ENCODE measurements at regions not wholly inside any gene's neighbourhood (a gene's known extent, or its start where the extent isn't known, plus 50 kb on each side); places are given as distances from the start of the nearest gene placed in this dataset.

DNA sequence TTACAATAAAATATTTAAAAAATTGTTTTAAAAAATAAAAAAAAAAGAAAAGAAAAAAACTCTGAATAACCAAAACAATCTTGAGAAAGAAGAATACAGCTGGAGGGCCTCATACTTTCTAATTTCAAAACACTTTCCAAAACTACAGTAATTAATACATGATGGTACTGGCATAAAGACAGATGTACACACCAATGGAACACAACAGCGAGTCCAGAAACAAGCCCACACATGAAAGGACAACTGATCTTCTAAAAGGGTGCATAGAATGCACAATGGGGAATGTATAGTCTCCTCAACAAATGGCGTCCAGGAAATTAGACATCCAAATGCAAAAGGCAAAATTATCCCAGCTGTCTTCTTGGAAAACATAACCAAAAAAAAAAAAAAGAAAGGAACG lies 99.6 kb downstream of the LURAP1L start:
- H3K36me3 Mint-ChIP-seq = no peaks in the 10 kb centered on the region
- no peak for DNase-seq
- no peak overlapping the region for H3K4me3 ChIP-seq (ENCODE audit: low read length)
- no peaks in the 10 kb centered on the region for H3K9me3 ChIP-seq (ENCODE audit: low read length)
- H3K9me3 Mint-ChIP-seq = peaks cover 2 to 42% (median 12%) of the 10 kb centered on the region in 5 donors
- H3K27me3 Mint-ChIP-seq = no peaks in the 10 kb centered on the region
- POLR2A ChIA-PET = no interaction called here
- no peaks in the 10 kb centered on the region for H3K36me3 ChIP-seq (ENCODE audit: insufficient read depth, low read length)
- CTCF ChIA-PET = no interaction called here
- no peaks in the 10 kb centered on the region for H3K4me1 Mint-ChIP-seq
- H3K4me3 Mint-ChIP-seq = no peak overlapping the region
- no peaks in the 10 kb centered on the region for H3K27me3 ChIP-seq (ENCODE audit: insufficient read depth, low read length, poor library complexity, severe bottlenecking)
- H3K4me1 ChIP-seq (ENCODE audit: insufficient read depth, low read length) = no peaks in the 10 kb centered on the region
- no peak overlapping the region for H3K27ac Mint-ChIP-seq
- no peak overlapping the region for H3K27ac ChIP-seq (ENCODE audit: low read depth, low read length)

- H3K36me3 Mint-ChIP-seq = no peaks in the 10 kb centered on the region
- POLR2A ChIA-PET = no interaction called here
Observed at GRCh38 chr9:12875191-12875590, 100.4 kb downstream of the LURAP1L start.

GRCh38 chr9:12876872-12877271 lies 102.1 kb downstream of the LURAP1L start:
- Histone ChIP-seq H3K27ac (ENCODE audit: low read depth, low read length) (no peak overlapping the region), H3K36me3 (ENCODE audit: insufficient read depth, low read length) (no peaks in the 10 kb centered on the region), H3K4me1 (ENCODE audit: insufficient read depth, low read length) (no peaks in the 10 kb centered on the region), H3K4me3 (ENCODE audit: low read length) (no peak overlapping the region), H3K27me3 (ENCODE audit: insufficient read depth, low read length, poor library complexity, severe bottlenecking) (no peaks in the 10 kb centered on the region), H3K9me3 (ENCODE audit: low read length) (no peaks in the 10 kb centered on the region)
- H3K9me3 Mint-ChIP-seq = peaks cover 8 to 45% (median 16%) of the 10 kb centered on the region in 5 donors
- no peaks in the 10 kb centered on the region for H3K27me3 Mint-ChIP-seq
- CTCF ChIA-PET = no interaction called here
- H3K4me3 Mint-ChIP-seq = no peak overlapping the region
- POLR2A ChIA-PET = no interaction called here
- no peak overlapping the region for H3K27ac Mint-ChIP-seq
- H3K4me1 Mint-ChIP-seq = no peaks in the 10 kb centered on the region
- H3K36me3 Mint-ChIP-seq = no peaks in the 10 kb centered on the region
- no peak for DNase-seq

More at GRCh38 chr9:12875191-12875590, 100.4 kb downstream of the LURAP1L start:
- Mint-ChIP-seq H3K9me3 (peaks cover 6 to 42% (median 14%) of the 10 kb centered on the region in 5 donors), H3K4me1 (no peaks in the 10 kb centered on the region), H3K4me3 (no peak overlapping the region), H3K27ac (no peak overlapping the region), H3K27me3 (no peaks in the 10 kb centered on the region)
- H3K4me1 ChIP-seq (ENCODE audit: insufficient read depth, low read length) = no peaks in the 10 kb centered on the region
- H3K4me3 ChIP-seq (ENCODE audit: low read length) = no peak overlapping the region
- DNase-seq = no peak
- H3K36me3 ChIP-seq (ENCODE audit: insufficient read depth, low read length) = no peaks in the 10 kb centered on the region
- H3K27ac ChIP-seq (ENCODE audit: low read depth, low read length) = no peak overlapping the region
- no peaks in the 10 kb centered on the region for H3K27me3 ChIP-seq (ENCODE audit: insufficient read depth, low read length, poor library complexity, severe bottlenecking)
- CTCF ChIA-PET = no interaction called here
- H3K9me3 ChIP-seq (ENCODE audit: low read length) = no peaks in the 10 kb centered on the region

DNA sequence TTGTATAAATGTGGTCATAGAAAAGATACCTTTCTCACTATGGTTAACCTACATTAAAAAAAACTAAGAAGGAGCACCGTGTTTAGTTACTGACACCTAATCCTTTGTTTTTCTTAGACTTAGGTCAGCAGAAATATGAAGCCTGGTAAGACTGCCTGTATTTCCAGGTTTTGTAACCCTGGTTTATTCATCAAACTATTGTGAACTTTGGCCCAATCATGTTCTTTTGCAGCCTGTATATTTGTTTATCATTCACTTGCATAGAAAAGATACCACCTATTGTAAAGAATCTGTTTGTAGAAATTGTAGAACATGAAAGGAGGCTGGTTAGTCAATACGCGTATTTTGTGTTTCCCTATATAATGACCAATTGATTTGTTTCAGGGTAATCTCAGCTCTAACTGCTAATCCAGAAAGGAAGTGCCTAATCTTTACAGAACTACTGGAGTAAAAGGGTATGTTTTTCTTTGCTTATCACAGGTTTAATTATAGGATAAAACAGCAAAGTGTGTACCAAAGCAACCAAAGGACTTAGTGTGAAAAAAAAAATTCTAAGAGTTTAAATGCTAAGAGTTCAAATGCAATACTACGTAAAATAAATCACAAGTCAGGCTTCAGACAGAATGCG lies 103.6 kb downstream of the LURAP1L start:
- no peak overlapping the region for H3K4me3 Mint-ChIP-seq
- H3K27me3 Mint-ChIP-seq = no peaks in the 10 kb centered on the region
- Histone ChIP-seq H3K4me3 (ENCODE audit: low read length) (no peak overlapping the region), H3K36me3 (ENCODE audit: insufficient read depth, low read length) (no peaks in the 10 kb centered on the region), H3K9me3 (ENCODE audit: low read length) (no peaks in the 10 kb centered on the region), H3K27ac (ENCODE audit: low read depth, low read length) (no peak overlapping the region), H3K4me1 (ENCODE audit: insufficient read depth, low read length) (no peaks in the 10 kb centered on the region), H3K27me3 (ENCODE audit: insufficient read depth, low read length, poor library complexity, severe bottlenecking) (no peaks in the 10 kb centered on the region)
- H3K4me1 Mint-ChIP-seq = no peaks in the 10 kb centered on the region
- CTCF ChIA-PET = no interaction called here
- DNase-seq = no peak
- POLR2A ChIA-PET = no interaction called here
- no peaks in the 10 kb centered on the region for H3K36me3 Mint-ChIP-seq
- H3K9me3 Mint-ChIP-seq = peaks cover 6 to 35% (median 11%) of the 10 kb centered on the region in 5 donors
- H3K27ac Mint-ChIP-seq = no peak overlapping the region

GRCh38 chr9:12879961-12880360 lies 105.1 kb downstream of the LURAP1L start:
- Histone ChIP-seq H3K9me3 (ENCODE audit: low read length) (no peaks in the 10 kb centered on the region), H3K27me3 (ENCODE audit: insufficient read depth, low read length, poor library complexity, severe bottlenecking) (no peaks in the 10 kb centered on the region), H3K4me3 (ENCODE audit: low read length) (no peak overlapping the region), H3K36me3 (ENCODE audit: insufficient read depth, low read length) (no peaks in the 10 kb centered on the region), H3K4me1 (ENCODE audit: insufficient read depth, low read length) (no peaks in the 10 kb centered on the region), H3K27ac (ENCODE audit: low read depth, low read length) (no peak overlapping the region)
- no peaks in the 10 kb centered on the region for H3K4me1 Mint-ChIP-seq
- H3K36me3 Mint-ChIP-seq = no peaks in the 10 kb centered on the region
- no peak for DNase-seq
- H3K27me3 Mint-ChIP-seq = no peaks in the 10 kb centered on the region
- ChIA-PET CTCF (no interaction called here), POLR2A (no interaction called here)
- no peak overlapping the region for H3K4me3 Mint-ChIP-seq
- peaks cover 3 to 32% (median 11%) of the 10 kb centered on the region in 5 donors for H3K9me3 Mint-ChIP-seq
- no peak overlapping the region for H3K27ac Mint-ChIP-seq

DNA sequence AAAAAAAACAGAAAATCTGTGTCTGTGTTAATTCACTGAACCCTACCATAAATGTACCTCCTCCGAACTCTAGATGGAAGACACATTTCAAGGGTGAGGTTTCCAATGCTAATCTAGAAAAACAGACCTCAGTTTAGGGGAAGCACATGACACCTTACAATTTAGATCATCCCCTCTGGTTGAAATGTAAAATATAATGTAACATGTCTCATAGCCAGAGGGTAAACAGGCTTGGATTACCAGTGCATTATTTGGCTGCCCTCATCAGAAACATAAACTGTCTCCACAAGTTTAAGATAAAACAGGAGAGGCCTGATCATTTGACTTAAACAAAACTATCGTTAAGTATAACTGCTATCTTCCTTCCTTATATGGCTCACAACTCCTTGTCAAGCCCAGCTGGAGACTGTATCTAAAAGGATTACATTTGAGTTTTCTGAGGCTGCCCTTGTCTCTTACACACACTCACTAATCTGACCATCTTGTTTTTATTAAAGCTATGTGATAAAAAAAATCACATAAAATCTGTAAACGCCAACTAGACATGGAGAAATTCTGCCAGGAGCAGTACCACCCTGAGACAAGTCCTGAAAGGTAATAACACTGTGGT lies 105.7 kb downstream of the LURAP1L start:
- H3K4me1 Mint-ChIP-seq = no peaks in the 10 kb centered on the region
- DNase-seq = no peak
- CTCF ChIA-PET = no interaction called here
- H3K4me3 Mint-ChIP-seq = no peak overlapping the region
- H3K9me3 ChIP-seq (ENCODE audit: low read length) = no peaks in the 10 kb centered on the region
- H3K27ac ChIP-seq (ENCODE audit: low read depth, low read length) = no peak overlapping the region
- no peaks in the 10 kb centered on the region for H3K27me3 Mint-ChIP-seq
- H3K36me3 Mint-ChIP-seq = no peaks in the 10 kb centered on the region
- no peaks in the 10 kb centered on the region for H3K4me1 ChIP-seq (ENCODE audit: insufficient read depth, low read length)
- no peaks in the 10 kb centered on the region for H3K36me3 ChIP-seq (ENCODE audit: insufficient read depth, low read length)
- H3K27me3 ChIP-seq (ENCODE audit: insufficient read depth, low read length, poor library complexity, severe bottlenecking) = no peaks in the 10 kb centered on the region
- H3K9me3 Mint-ChIP-seq = peaks cover 2 to 26% (median 11%) of the 10 kb centered on the region in 5 donors
- no peak overlapping the region for H3K27ac Mint-ChIP-seq
- H3K4me3 ChIP-seq (ENCODE audit: low read length) = no peak overlapping the region
- POLR2A ChIA-PET = no interaction called here

- no peak overlapping the region for H3K27ac Mint-ChIP-seq
- no peaks in the 10 kb centered on the region for H3K9me3 ChIP-seq (ENCODE audit: low read length)
- H3K36me3 ChIP-seq (ENCODE audit: insufficient read depth, low read length) = no peaks in the 10 kb centered on the region
- no peak overlapping the region for H3K4me3 ChIP-seq (ENCODE audit: low read length)
- H3K27me3 Mint-ChIP-seq = no peaks in the 10 kb centered on the region
- no peaks in the 10 kb centered on the region for H3K36me3 Mint-ChIP-seq
- ChIA-PET CTCF (no interaction called here), POLR2A (no interaction called here)
- H3K27ac ChIP-seq (ENCODE audit: low read depth, low read length) = no peak overlapping the region
- peaks cover 6 to 24% (median 11%) of the 10 kb centered on the region in 5 donors for H3K9me3 Mint-ChIP-seq
- no peak overlapping the region for H3K4me3 Mint-ChIP-seq
- no peak for DNase-seq
- no peaks in the 10 kb centered on the region for H3K27me3 ChIP-seq (ENCODE audit: insufficient read depth, low read length, poor library complexity, severe bottlenecking)
- no peaks in the 10 kb centered on the region for H3K4me1 Mint-ChIP-seq
- H3K4me1 ChIP-seq (ENCODE audit: insufficient read depth, low read length) = no peaks in the 10 kb centered on the region
Observed at GRCh38 chr9:12882430-12882829, 107.6 kb downstream of the LURAP1L start.

GRCh38 chr9:12884736-12885395 lies 110.0 kb downstream of the LURAP1L start:
- Histone ChIP-seq H3K4me1 (ENCODE audit: insufficient read depth, low read length) (no peaks in the 10 kb centered on the region), H3K27ac (ENCODE audit: low read depth, low read length) (no peak overlapping the region)
- no peak for DNase-seq

More at GRCh38 chr9:12884736-12885395, 110.0 kb downstream of the LURAP1L start:
- Mint-ChIP-seq H3K4me3 (no peak overlapping the region), H3K36me3 (no peaks in the 10 kb centered on the region), H3K4me1 (no peaks in the 10 kb centered on the region), H3K9me3 (peaks cover 9 to 18% (median 11%) of the 10 kb centered on the region in 5 donors), H3K27me3 (no peaks in the 10 kb centered on the region), H3K27ac (no peak overlapping the region)
- no peaks in the 10 kb centered on the region for H3K9me3 ChIP-seq (ENCODE audit: low read length)
- no peak overlapping the region for H3K4me3 ChIP-seq (ENCODE audit: low read length)
- H3K27me3 ChIP-seq (ENCODE audit: insufficient read depth, low read length, poor library complexity, severe bottlenecking) = no peaks in the 10 kb centered on the region
- ChIA-PET POLR2A (no interaction called here), CTCF (no interaction called here)
- H3K36me3 ChIP-seq (ENCODE audit: insufficient read depth, low read length) = no peaks in the 10 kb centered on the region
